ENCODE measurements at regions not wholly inside any gene's neighbourhood (a gene's known extent, or its start where the extent isn't known, plus 50 kb on each side); places are given as distances from the start of the nearest gene placed in this dataset.

DNA sequence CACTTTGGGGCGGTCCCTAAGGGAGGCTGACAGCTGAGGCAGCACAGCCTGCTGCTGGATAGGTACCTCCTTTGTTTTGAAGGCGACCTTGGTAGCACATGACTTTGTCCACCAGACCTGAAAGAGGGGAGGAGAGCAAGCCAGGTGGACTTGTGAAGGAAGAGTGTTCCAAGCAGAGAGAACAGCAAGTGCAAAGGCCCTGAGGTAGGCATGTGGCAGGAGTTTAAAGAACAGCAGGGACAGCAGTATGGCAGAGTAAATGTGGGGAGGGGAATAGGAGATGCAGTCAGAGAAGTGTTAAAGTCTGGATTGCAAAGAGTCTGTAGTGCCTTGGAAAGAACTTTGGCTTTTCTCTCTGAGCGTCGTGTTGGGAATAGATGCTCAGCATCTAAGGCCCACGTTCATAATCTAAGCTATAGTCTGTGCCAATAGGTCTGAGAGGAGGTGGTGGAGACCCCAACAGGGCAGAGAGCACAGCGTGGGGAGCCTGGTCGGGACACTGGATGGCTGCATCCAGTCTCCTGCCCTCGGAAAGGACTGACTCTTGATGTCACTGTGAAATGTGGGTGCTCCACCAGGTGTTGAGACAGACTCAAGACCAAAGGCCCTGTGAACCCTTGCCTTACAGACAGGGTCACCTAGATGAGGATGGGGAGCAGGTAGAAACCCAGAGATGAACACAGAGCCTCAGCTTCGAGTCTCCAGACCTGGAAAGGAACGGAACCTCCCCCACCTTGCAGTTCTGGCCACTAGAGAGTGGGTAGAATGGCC, 242.1 kb upstream of the PWP1 start:
- Histone ChIP-seq H4K20me1 (ENCODE audit: insufficient read depth, low read length) (no peaks in the 10 kb centered on the region), H3K4me2 (ENCODE audit: low read length) (no peak overlapping the region), H3K79me2 (ENCODE audit: insufficient read depth, low read length) (no peaks in the 10 kb centered on the region), H3K9ac (ENCODE audit: low read length) (no peak overlapping the region), H3K4me1 (ENCODE audit: insufficient read depth, low read length, severe bottlenecking) (no peaks in the 10 kb centered on the region), H3K27ac (ENCODE audit: low read depth, low read length, poor library complexity, severe bottlenecking) (no peak overlapping the region), H3K9me3 (ENCODE audit: low read length) (no peaks in the 10 kb centered on the region), H3K36me3 (ENCODE audit: insufficient read depth, low read length) (no peaks in the 10 kb centered on the region), H3K9me2 (ENCODE audit: low read depth, low read length) (no peaks in the 10 kb centered on the region), H3F3A (ENCODE audit: insufficient read depth, low read length) (no peaks in the 10 kb centered on the region), H2AFZ (ENCODE audit: low read length) (no peak overlapping the region), H3K4me3 (ENCODE audit: low read depth, low read length, poor library complexity, severe bottlenecking) (no peak overlapping the region), H3K27me3 (ENCODE audit: insufficient read depth, low read length) (no peaks in the 10 kb centered on the region)
- TF ChIP-seq EZH2 (IDR thresholded peaks at IDR 0.05; ENCODE audit: borderline replicate concordance, low read length) = no peak
- TF ChIP-seq, protein P1, sequence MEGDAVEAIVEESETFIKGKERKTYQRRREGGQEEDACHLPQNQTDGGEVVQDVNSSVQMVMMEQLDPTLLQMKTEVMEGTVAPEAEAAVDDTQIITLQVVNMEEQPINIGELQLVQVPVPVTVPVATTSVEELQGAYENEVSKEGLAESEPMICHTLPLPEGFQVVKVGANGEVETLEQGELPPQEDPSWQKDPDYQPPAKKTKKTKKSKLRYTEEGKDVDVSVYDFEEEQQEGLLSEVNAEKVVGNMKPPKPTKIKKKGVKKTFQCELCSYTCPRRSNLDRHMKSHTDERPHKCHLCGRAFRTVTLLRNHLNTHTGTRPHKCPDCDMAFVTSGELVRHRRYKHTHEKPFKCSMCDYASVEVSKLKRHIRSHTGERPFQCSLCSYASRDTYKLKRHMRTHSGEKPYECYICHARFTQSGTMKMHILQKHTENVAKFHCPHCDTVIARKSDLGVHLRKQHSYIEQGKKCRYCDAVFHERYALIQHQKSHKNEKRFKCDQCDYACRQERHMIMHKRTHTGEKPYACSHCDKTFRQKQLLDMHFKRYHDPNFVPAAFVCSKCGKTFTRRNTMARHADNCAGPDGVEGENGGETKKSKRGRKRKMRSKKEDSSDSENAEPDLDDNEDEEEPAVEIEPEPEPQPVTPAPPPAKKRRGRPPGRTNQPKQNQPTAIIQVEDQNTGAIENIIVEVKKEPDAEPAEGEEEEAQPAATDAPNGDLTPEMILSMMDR (IDR thresholded peaks at IDR 0.05; ENCODE audit: low read length) = no peak

DNA sequence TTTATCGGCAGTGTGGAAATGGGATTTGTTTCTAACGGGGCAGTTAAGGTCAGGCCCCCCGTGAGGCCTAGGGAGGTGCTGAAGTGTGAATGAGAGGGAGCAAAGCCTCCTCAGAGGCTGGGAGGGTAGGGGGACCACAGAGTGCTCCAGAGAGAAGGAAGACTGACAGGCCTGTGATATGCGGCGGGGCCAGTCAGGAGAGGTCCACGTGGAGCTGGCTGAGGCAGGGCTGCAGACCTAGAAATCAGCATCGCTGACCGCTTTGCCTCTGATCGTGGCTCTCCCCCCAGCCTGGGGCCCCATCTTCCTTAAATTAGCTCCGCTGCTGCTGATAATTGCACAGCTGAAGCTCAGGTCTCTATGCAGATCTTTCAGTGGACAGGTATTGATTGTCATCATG, 240.8 kb upstream of the PWP1 start:
- H3K27me3 ChIP-seq (ENCODE audit: insufficient read depth, low read length) = no peaks in the 10 kb centered on the region
- H3K36me3 ChIP-seq (ENCODE audit: insufficient read depth, low read length) = no peaks in the 10 kb centered on the region
- H3K9ac ChIP-seq (ENCODE audit: low read length) = no peak overlapping the region
- no peak overlapping the region for H3K4me2 ChIP-seq (ENCODE audit: low read length)
- no peak overlapping the region for H3K27ac ChIP-seq (ENCODE audit: low read depth, low read length, poor library complexity, severe bottlenecking)
- no peaks in the 10 kb centered on the region for H3K9me3 ChIP-seq (ENCODE audit: low read length)
- no peaks in the 10 kb centered on the region for H4K20me1 ChIP-seq (ENCODE audit: insufficient read depth, low read length)
- H3F3A ChIP-seq (ENCODE audit: insufficient read depth, low read length) = no peaks in the 10 kb centered on the region
- no peaks in the 10 kb centered on the region for H3K79me2 ChIP-seq (ENCODE audit: insufficient read depth, low read length)
- no peaks in the 10 kb centered on the region for H3K4me1 ChIP-seq (ENCODE audit: insufficient read depth, low read length, severe bottlenecking)
- no peak overlapping the region for H2AFZ ChIP-seq (ENCODE audit: low read length)
- no peaks in the 10 kb centered on the region for H3K9me2 ChIP-seq (ENCODE audit: low read depth, low read length)
- no peak overlapping the region for H3K4me3 ChIP-seq (ENCODE audit: low read depth, low read length, poor library complexity, severe bottlenecking)
- TF ChIP-seq, protein P1 (IDR thresholded peaks at IDR 0.05; ENCODE audit: low read length) = no peak
- no peak for TF ChIP-seq EZH2 (IDR thresholded peaks at IDR 0.05; ENCODE audit: borderline replicate concordance, low read length)

DNA sequence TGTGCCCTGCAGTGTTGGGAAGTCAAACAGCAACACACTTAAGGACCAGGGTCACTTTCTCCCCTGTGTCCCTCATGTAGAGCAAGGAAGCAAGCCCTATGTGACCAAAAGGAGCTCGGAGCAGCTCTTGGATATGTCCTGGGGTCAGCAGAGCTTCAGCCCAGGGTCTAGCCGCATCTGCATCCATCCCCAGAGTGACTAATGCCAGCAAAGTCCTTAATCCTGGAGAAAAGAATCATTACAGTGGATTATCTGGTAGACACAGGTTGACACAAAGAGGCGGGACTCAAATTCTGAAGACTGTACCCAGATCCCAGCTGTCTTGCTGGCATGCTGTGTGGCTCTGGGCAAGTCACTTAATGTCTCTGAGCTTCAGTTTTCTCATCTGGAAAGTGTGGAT, 239.1 kb upstream of the PWP1 start:
- H4K20me1 ChIP-seq (ENCODE audit: insufficient read depth, low read length) = no peaks in the 10 kb centered on the region
- H3K36me3 ChIP-seq (ENCODE audit: insufficient read depth, low read length) = no peaks in the 10 kb centered on the region
- H3K4me3 ChIP-seq (ENCODE audit: low read depth, low read length, poor library complexity, severe bottlenecking) = no peak overlapping the region
- no peak for TF ChIP-seq EZH2 (IDR thresholded peaks at IDR 0.05; ENCODE audit: borderline replicate concordance, low read length)
- TF ChIP-seq, protein P1 (IDR thresholded peaks at IDR 0.05; ENCODE audit: low read length) = no peak
- no peaks in the 10 kb centered on the region for H3K9me3 ChIP-seq (ENCODE audit: low read length)
- H2AFZ ChIP-seq (ENCODE audit: low read length) = no peak overlapping the region
- H3K4me2 ChIP-seq (ENCODE audit: low read length) = no peak overlapping the region
- no peaks in the 10 kb centered on the region for H3K27me3 ChIP-seq (ENCODE audit: insufficient read depth, low read length)
- H3K9ac ChIP-seq (ENCODE audit: low read length) = no peak overlapping the region
- no peaks in the 10 kb centered on the region for H3F3A ChIP-seq (ENCODE audit: insufficient read depth, low read length)
- H3K79me2 ChIP-seq (ENCODE audit: insufficient read depth, low read length) = no peaks in the 10 kb centered on the region
- H3K27ac ChIP-seq (ENCODE audit: low read depth, low read length, poor library complexity, severe bottlenecking) = no peak overlapping the region
- H3K9me2 ChIP-seq (ENCODE audit: low read depth, low read length) = no peaks in the 10 kb centered on the region
- no peaks in the 10 kb centered on the region for H3K4me1 ChIP-seq (ENCODE audit: insufficient read depth, low read length, severe bottlenecking)

All from OCI-LY1 (cell line).